CD8-positive, alpha-beta memory T cell (primary cell): ENCODE measurements at regions not wholly inside any gene's neighbourhood (a gene's known extent, or its start where the extent isn't known, plus 50 kb on each side); places are given as distances from the start of the nearest gene placed in this dataset.

Experiments used
- CTCF ChIA-PET: fragments of 350-600 bp; sonication (Branson Sonifier 250); formaldehyde crosslinking; loops from one replicate; lab custom pipeline; 2021; ENCODE audit warnings: antibody characterized with exemption; lab: Charles Lee
- POLR2A ChIA-PET: fragments of 350-600 bp; sonication (Branson Sonifier 250); formaldehyde crosslinking; loops from one replicate; lab custom pipeline; 2021; ENCODE audit warnings: antibody characterized with exemption; lab: Charles Lee
- DNase-seq, 5 donors: peaks; one replicate each; pipeline versions ENCODE4 v3.0.0 to v3.0.0-alpha.2; 2020 to 2022; ENCODE audit warnings: mixed read lengths in 1 of 5
- H3K27ac ChIP-seq: one replicate; pipeline ENCODE4 v1.7.0; 2013; ENCODE audit warnings: low read depth, mild to moderate bottlenecking, low read length, moderate library complexity
- H3K27me3 ChIP-seq: 2 replicates; pipeline ENCODE4 v1.7.0; 2013; ENCODE audit warnings: low read length, mild to moderate bottlenecking; ENCODE audit not compliant: insufficient read depth, poor library complexity, severe bottlenecking
- H3K36me3 ChIP-seq: 2 replicates; pipeline ENCODE4 v1.7.0; 2013; ENCODE audit warnings: mild to moderate bottlenecking, low read length, moderate library complexity; ENCODE audit not compliant: insufficient read depth
- H3K4me1 ChIP-seq: 2 replicates; pipeline ENCODE4 v1.7.0; 2013; ENCODE audit warnings: mild to moderate bottlenecking, low read length, moderate library complexity; ENCODE audit not compliant: insufficient read depth
- H3K4me3 ChIP-seq: 2 replicates; pipeline ENCODE4 v1.7.0; 2013; ENCODE audit warnings: mild to moderate bottlenecking, low read length
- H3K9me3 ChIP-seq: 2 replicates; pipeline ENCODE4 v1.7.0; 2013; ENCODE audit warnings: mild to moderate bottlenecking, low read length
- H3K27ac Mint-ChIP-seq, 8 donors: one replicate each; pipeline ENCODE4 v1.8.0; 2020 to 2021; ENCODE audit warnings: mixed read lengths in 8 of 8, mild to moderate bottlenecking in 6 of 8, inconsistent platforms in 3 of 8, moderate library complexity in 3 of 8
- H3K27me3 Mint-ChIP-seq, 2 donors: one replicate each; pipeline ENCODE4 v1.8.0; 2020 to 2021; ENCODE audit warnings: mixed read lengths in 2 of 2, mild to moderate bottlenecking in 1 of 2, moderate library complexity in 1 of 2
- H3K36me3 Mint-ChIP-seq, 3 donors: one replicate each; pipeline ENCODE4 v1.8.0; 2020 to 2021; ENCODE audit warnings: mixed read lengths in 3 of 3, inconsistent platforms in 1 of 3, mild to moderate bottlenecking in 1 of 3
- H3K4me1 Mint-ChIP-seq, 3 donors: one replicate each; pipeline ENCODE4 v1.8.0; 2020 to 2021; ENCODE audit warnings: mixed read lengths in 3 of 3, inconsistent platforms in 1 of 3, mild to moderate bottlenecking in 1 of 3
- H3K4me3 Mint-ChIP-seq, 7 donors: one replicate each; pipeline ENCODE4 v1.8.0; 2020 to 2021; ENCODE audit warnings: mixed read lengths in 7 of 7, mild to moderate bottlenecking in 6 of 7, moderate library complexity in 4 of 7, inconsistent platforms in 2 of 7
- H3K9me3 Mint-ChIP-seq, 5 donors: one replicate each; pipeline ENCODE4 v1.8.0; 2020 to 2022; ENCODE audit warnings: mixed read lengths in 5 of 5, mild to moderate bottlenecking in 3 of 5, moderate library complexity in 2 of 5, inconsistent platforms in 1 of 5

DNA sequence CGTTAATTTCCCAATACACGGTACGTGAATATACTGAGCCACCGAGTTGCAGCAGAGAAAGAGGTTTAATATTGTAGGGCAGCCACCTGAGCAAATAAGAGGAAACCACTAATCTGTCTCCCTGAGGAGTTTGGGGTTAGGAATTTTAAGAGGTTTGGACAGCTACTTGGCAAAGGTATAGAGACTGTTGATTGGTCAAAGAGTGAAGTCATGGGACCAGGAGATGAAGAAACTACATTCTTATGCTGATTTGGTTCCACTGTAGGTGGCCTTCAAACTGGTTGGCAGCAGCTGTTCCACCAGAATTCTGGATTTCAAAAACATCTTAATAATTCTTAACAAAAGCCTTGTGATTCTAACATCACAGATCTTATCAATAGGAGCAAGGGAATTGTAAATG lies 485.4 kb upstream of the PRMT6 start:
- Mint-ChIP-seq H3K4me1 (no peaks in the 10 kb centered on the region), H3K27ac (no peak overlapping the region), H3K27me3 (no peaks in the 10 kb centered on the region), H3K4me3 (no peak overlapping the region), H3K36me3 (no peaks in the 10 kb centered on the region), H3K9me3 (peaks cover 0 to 16% (median 6%) of the 10 kb centered on the region in 5 donors)
- POLR2A ChIA-PET, result no interaction called here
- Histone ChIP-seq H3K4me3 (no peak overlapping the region), H3K36me3 (no peaks in the 10 kb centered on the region), H3K27me3 (no peaks in the 10 kb centered on the region), H3K4me1 (no peaks in the 10 kb centered on the region), H3K27ac (no peak overlapping the region), H3K9me3 (no peaks in the 10 kb centered on the region)
- CTCF ChIA-PET, result no interaction called here
- DNase-seq, result no peak

DNA sequence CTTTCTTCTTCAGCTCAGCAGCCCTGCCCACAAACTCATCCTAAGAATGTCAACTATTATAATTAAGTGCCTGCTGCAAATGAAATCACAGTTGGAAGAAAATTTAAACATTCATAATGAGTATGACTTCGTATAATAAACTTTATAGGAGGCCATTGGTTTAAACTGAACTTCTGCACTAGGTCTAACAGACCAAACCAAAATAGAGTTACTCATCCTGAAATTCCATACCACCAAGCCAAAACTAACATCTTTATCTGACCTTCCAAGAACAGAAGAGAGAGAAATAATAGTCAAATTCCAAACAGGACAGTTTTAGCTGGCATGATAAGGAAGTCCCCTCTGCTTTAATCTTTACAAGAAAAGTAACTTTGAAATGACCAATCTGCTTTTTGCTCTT lies 472.4 kb upstream of the PRMT6 start:
- no peak for DNase-seq
- no peaks in the 10 kb centered on the region for H3K4me1 Mint-ChIP-seq
- Histone ChIP-seq H3K9me3 (no peaks in the 10 kb centered on the region), H3K4me1 (no peaks in the 10 kb centered on the region), H3K4me3 (no peak overlapping the region), H3K36me3 (no peaks in the 10 kb centered on the region), H3K27ac (no peak overlapping the region), H3K27me3 (no peaks in the 10 kb centered on the region)
- H3K27ac Mint-ChIP-seq, result no peak overlapping the region
- ChIA-PET CTCF (no interaction called here), POLR2A (no interaction called here)
- peaks cover 4 to 15% (median 12%) of the 10 kb centered on the region in 5 donors for H3K9me3 Mint-ChIP-seq
- no peaks in the 10 kb centered on the region for H3K36me3 Mint-ChIP-seq
- H3K27me3 Mint-ChIP-seq, result no peaks in the 10 kb centered on the region
- H3K4me3 Mint-ChIP-seq, result no peak overlapping the region

DNA sequence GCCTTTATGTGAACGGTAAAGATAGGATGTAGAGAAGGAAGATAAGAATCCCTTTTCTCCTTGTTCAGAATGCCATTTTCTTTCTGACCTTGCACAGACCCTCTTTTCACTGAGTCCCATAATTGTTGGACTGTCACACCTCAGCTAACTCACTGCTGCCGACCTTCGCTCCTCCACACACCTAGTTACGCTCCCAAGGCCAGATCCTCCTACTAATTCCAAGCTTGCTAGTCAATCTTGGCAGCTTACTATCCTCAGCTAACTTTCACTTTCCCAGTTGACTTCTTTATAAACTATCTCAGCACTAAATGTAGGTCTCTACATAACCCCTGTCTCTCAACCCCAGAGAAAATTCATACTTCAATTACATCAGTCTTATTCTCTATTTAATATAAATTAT lies 471.8 kb upstream of the PRMT6 start:
- H3K27ac Mint-ChIP-seq, result no peak overlapping the region
- POLR2A ChIA-PET, result no interaction called here

DNA sequence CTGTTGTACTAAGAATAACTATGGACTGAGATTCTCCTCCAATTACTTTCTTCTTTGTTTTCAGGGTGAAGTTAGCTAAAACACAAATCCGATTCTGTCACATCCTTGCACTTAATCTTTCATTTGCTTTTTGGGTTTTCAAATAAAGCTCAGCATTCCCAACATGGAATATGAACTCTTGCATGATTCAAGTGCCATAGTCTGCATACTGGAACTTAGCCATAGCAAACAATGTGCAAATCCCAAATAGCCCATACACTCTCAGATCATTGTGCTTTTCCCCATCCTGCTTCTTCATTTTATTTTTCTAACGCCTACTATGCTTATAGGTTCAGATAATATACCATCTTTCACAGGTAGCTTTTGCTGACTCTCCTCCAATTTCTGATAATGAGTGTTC lies 455.8 kb upstream of the PRMT6 start:
- H3K36me3 Mint-ChIP-seq, result no peaks in the 10 kb centered on the region
- Histone ChIP-seq H3K4me3 (no peak overlapping the region), H3K9me3 (no peaks in the 10 kb centered on the region), H3K27me3 (no peaks in the 10 kb centered on the region), H3K4me1 (no peaks in the 10 kb centered on the region), H3K27ac (no peak overlapping the region), H3K36me3 (no peaks in the 10 kb centered on the region)
- H3K27me3 Mint-ChIP-seq, result no peaks in the 10 kb centered on the region
- H3K27ac Mint-ChIP-seq, result no peak overlapping the region
- H3K4me3 Mint-ChIP-seq, result no peak overlapping the region
- no peaks in the 10 kb centered on the region for H3K4me1 Mint-ChIP-seq
- H3K9me3 Mint-ChIP-seq, result peaks cover 2 to 9% (median 7%) of the 10 kb centered on the region in 5 donors
- CTCF ChIA-PET, result no interaction called here
- DNase-seq, result no peak
- POLR2A ChIA-PET, result no interaction called here

More for the DNA sequence above, 471.8 kb upstream of the PRMT6 start:
- Histone ChIP-seq H3K9me3 (no peaks in the 10 kb centered on the region), H3K36me3 (no peaks in the 10 kb centered on the region), H3K27me3 (no peaks in the 10 kb centered on the region), H3K4me3 (no peak overlapping the region), H3K27ac (no peak overlapping the region), H3K4me1 (no peaks in the 10 kb centered on the region)
- Mint-ChIP-seq H3K27me3 (no peaks in the 10 kb centered on the region), H3K9me3 (peaks cover 4 to 13% (median 11%) of the 10 kb centered on the region in 5 donors), H3K4me3 (no peak overlapping the region), H3K36me3 (no peaks in the 10 kb centered on the region), H3K4me1 (no peaks in the 10 kb centered on the region)
- DNase-seq, result no peak
- CTCF ChIA-PET, result no interaction called here

- no peak overlapping the region for H3K4me3 Mint-ChIP-seq
- POLR2A ChIA-PET, result no interaction called here
- no peaks in the 10 kb centered on the region for H3K36me3 Mint-ChIP-seq
- H3K27ac ChIP-seq, result no peak overlapping the region
- H3K9me3 Mint-ChIP-seq, result peaks cover 1 to 7% (median 5%) of the 10 kb centered on the region in 5 donors
- no peaks in the 10 kb centered on the region for H3K4me1 Mint-ChIP-seq
- H3K4me1 ChIP-seq, result no peaks in the 10 kb centered on the region
- CTCF ChIA-PET, result no interaction called here
- H3K4me3 ChIP-seq, result no peak overlapping the region
- H3K27me3 ChIP-seq, result no peaks in the 10 kb centered on the region
- H3K9me3 ChIP-seq, result no peaks in the 10 kb centered on the region
- no peak overlapping the region for H3K27ac Mint-ChIP-seq
- H3K36me3 ChIP-seq, result no peaks in the 10 kb centered on the region
- H3K27me3 Mint-ChIP-seq, result no peaks in the 10 kb centered on the region
- DNase-seq, result no peak
Observed at GRCh38 chr1:106603616-106604015, 452.9 kb upstream of the PRMT6 start.

GRCh38 chr1:106608841-106609240 lies 447.6 kb upstream of the PRMT6 start:
- H3K27me3 Mint-ChIP-seq, result no peaks in the 10 kb centered on the region
- Histone ChIP-seq H3K27ac (no peak overlapping the region), H3K9me3 (no peaks in the 10 kb centered on the region), H3K4me1 (no peaks in the 10 kb centered on the region), H3K27me3 (no peaks in the 10 kb centered on the region), H3K36me3 (no peaks in the 10 kb centered on the region), H3K4me3 (no peak overlapping the region)
- no peak overlapping the region for H3K27ac Mint-ChIP-seq
- ChIA-PET CTCF (no interaction called here), POLR2A (no interaction called here)
- H3K4me1 Mint-ChIP-seq, result no peaks in the 10 kb centered on the region
- no peak overlapping the region for H3K4me3 Mint-ChIP-seq
- H3K9me3 Mint-ChIP-seq, result peaks cover 0 to 8% (median 6%) of the 10 kb centered on the region in 5 donors
- no peak for DNase-seq
- H3K36me3 Mint-ChIP-seq, result no peaks in the 10 kb centered on the region

- no peak overlapping the region for H3K27ac Mint-ChIP-seq
- Histone ChIP-seq H3K4me1 (no peaks in the 10 kb centered on the region), H3K27me3 (no peaks in the 10 kb centered on the region), H3K9me3 (no peaks in the 10 kb centered on the region), H3K36me3 (no peaks in the 10 kb centered on the region), H3K27ac (no peak overlapping the region), H3K4me3 (no peak overlapping the region)
- DNase-seq, result no peak
- no peaks in the 10 kb centered on the region for H3K4me1 Mint-ChIP-seq
- no peaks in the 10 kb centered on the region for H3K36me3 Mint-ChIP-seq
- ChIA-PET CTCF (no interaction called here), POLR2A (no interaction called here)
- no peaks in the 10 kb centered on the region for H3K27me3 Mint-ChIP-seq
- H3K9me3 Mint-ChIP-seq, result peaks cover 2 to 16% (median 9%) of the 10 kb centered on the region in 5 donors
- H3K4me3 Mint-ChIP-seq, result no peak overlapping the region
Observed at GRCh38 chr1:106613068-106613467, 443.4 kb upstream of the PRMT6 start.

- H3K9me3 Mint-ChIP-seq, result peaks cover 2 to 22% (median 10%) of the 10 kb centered on the region in 5 donors
- CTCF ChIA-PET, result no interaction called here
Observed at GRCh38 chr1:106613861-106614260, 442.6 kb upstream of the PRMT6 start.

GRCh38 chr1:106615473-106615872 lies 441.0 kb upstream of the PRMT6 start:
- H3K4me1 ChIP-seq, result no peaks in the 10 kb centered on the region
- no peaks in the 10 kb centered on the region for H3K36me3 ChIP-seq
- no peaks in the 10 kb centered on the region for H3K36me3 Mint-ChIP-seq
- no peak overlapping the region for H3K27ac ChIP-seq
- H3K4me3 ChIP-seq, result no peak overlapping the region
- CTCF ChIA-PET, result no interaction called here
- H3K27me3 Mint-ChIP-seq, result no peaks in the 10 kb centered on the region
- H3K9me3 ChIP-seq, result no peaks in the 10 kb centered on the region
- no peaks in the 10 kb centered on the region for H3K27me3 ChIP-seq
- H3K27ac Mint-ChIP-seq, result no peak overlapping the region
- H3K4me1 Mint-ChIP-seq, result no peaks in the 10 kb centered on the region
- POLR2A ChIA-PET, result no interaction called here
- H3K9me3 Mint-ChIP-seq, result peaks cover 3 to 19% (median 7%) of the 10 kb centered on the region in 5 donors
- H3K4me3 Mint-ChIP-seq, result no peak overlapping the region
- DNase-seq, result no peak

More at GRCh38 chr1:106613861-106614260, 442.6 kb upstream of the PRMT6 start:
- POLR2A ChIA-PET, result no interaction called here
- Mint-ChIP-seq H3K36me3 (no peaks in the 10 kb centered on the region), H3K4me1 (no peaks in the 10 kb centered on the region), H3K4me3 (no peak overlapping the region), H3K27ac (no peak overlapping the region), H3K27me3 (no peaks in the 10 kb centered on the region)
- no peak for DNase-seq
- Histone ChIP-seq H3K9me3 (no peaks in the 10 kb centered on the region), H3K4me1 (no peaks in the 10 kb centered on the region), H3K4me3 (no peak overlapping the region), H3K36me3 (no peaks in the 10 kb centered on the region), H3K27ac (no peak overlapping the region), H3K27me3 (no peaks in the 10 kb centered on the region)
